Osteoblast (primary cell): ENCODE measurements at regions not wholly inside any gene's neighbourhood (a gene's known extent, or its start where the extent isn't known, plus 50 kb on each side); places are given as distances from the start of the nearest gene placed in this dataset.

Experiments used
- DNase-seq: peaks from one replicate; pipeline ENCODE4 v3.0.0; 2011; ENCODE audit warnings: low spot score, mixed read lengths; ENCODE audit not compliant: insufficient read length; ENCODE audit errors: missing footprints
- H2AFZ ChIP-seq: 2 replicates; pipeline ENCODE4 v1.6.0; 2011; ENCODE audit warnings: mild to moderate bottlenecking, low read length
- H3K27ac ChIP-seq: 2 replicates; pipeline ENCODE4 v1.5.1; 2011; ENCODE audit warnings: mild to moderate bottlenecking, low read depth, low read length, moderate library complexity
- H3K27me3 ChIP-seq: 2 replicates; pipeline ENCODE4 v1.6.0; 2012; ENCODE audit warnings: mild to moderate bottlenecking, control low read depth, inconsistent platforms, low read length, moderate library complexity; ENCODE audit not compliant: insufficient read depth
- H3K36me3 ChIP-seq: 2 replicates; pipeline ENCODE4 v1.5.1; 2011; ENCODE audit warnings: mild to moderate bottlenecking, low read length, control low read depth, moderate library complexity; ENCODE audit not compliant: insufficient read depth
- H3K4me1 ChIP-seq: 2 replicates; pipeline ENCODE4 v1.5.1; 2011; ENCODE audit warnings: mild to moderate bottlenecking, low read length, control low read depth, moderate library complexity; ENCODE audit not compliant: insufficient read depth
- H3K4me2 ChIP-seq: 2 replicates; pipeline ENCODE4 v1.6.0; 2011; ENCODE audit warnings: mild to moderate bottlenecking, low read length; ENCODE audit not compliant: insufficient read depth
- H3K4me3 ChIP-seq: fragments of 200-600 bp; sonication (generic); 3 replicates; pipeline ENCODE4 v1.5.1; 2012; ENCODE audit warnings: mild to moderate bottlenecking, low read length, inconsistent platforms; ENCODE audit not compliant: insufficient read depth
- H3K79me2 ChIP-seq: 2 replicates; pipeline ENCODE4 v1.6.0; 2012; ENCODE audit warnings: mild to moderate bottlenecking, low read length, control low read depth, inconsistent platforms; ENCODE audit not compliant: insufficient read depth
- H3K9me3 ChIP-seq: 2 replicates; pipeline ENCODE4 v1.5.1; 2011; ENCODE audit warnings: low read depth, low read length, control low read depth
- H4K20me1 ChIP-seq: 2 replicates; pipeline ENCODE4 v1.6.0; 2012; ENCODE audit warnings: mild to moderate bottlenecking, low read length, control low read depth; ENCODE audit not compliant: insufficient read depth
- CTCF ChIP-seq: IDR thresholded peaks from 2 replicates; pipeline ENCODE4 v1.5.1; 2011; ENCODE audit warnings: mild to moderate bottlenecking, low read depth, low read length, moderate library complexity; ENCODE audit errors: extremely low read depth

DNA sequence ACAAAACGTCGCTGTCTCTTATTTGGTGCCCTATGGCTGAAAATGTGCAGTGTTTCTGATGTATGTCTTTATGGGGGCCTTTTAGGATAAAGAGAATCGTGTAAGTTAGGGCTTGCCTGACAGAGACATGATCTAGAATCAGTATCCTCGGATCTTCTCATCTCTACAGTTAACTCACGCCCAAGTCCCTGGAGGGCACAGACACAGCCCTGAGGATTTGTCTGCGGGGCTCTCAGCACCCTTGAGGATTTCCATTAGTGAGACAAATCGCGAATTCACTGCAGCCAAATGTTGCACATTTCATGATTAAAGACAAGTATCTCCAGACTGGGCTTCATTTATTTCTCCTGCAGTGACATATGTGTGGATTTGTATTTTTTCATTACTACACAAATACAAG lies 552.7 kb downstream of the C6orf118 start:
- DNase-seq, result no peak
- H3K27me3 ChIP-seq, result no peaks in the 10 kb centered on the region
- no peak overlapping the region for H3K4me3 ChIP-seq
- no peak overlapping the region for H2AFZ ChIP-seq
- no peaks in the 10 kb centered on the region for H3K4me1 ChIP-seq
- H3K4me2 ChIP-seq, result no peak overlapping the region
- H3K36me3 ChIP-seq, result no peaks in the 10 kb centered on the region
- H3K9me3 ChIP-seq, result peaks cover 1% of the 10 kb centered on the region
- H3K27ac ChIP-seq, result no peak overlapping the region
- TF ChIP-seq CTCF, result no peak
- H4K20me1 ChIP-seq, result no peaks in the 10 kb centered on the region
- H3K79me2 ChIP-seq, result no peaks in the 10 kb centered on the region

- Histone ChIP-seq H3K36me3 (no peaks in the 10 kb centered on the region), H3K4me3 (no peak overlapping the region), H3K27me3 (no peaks in the 10 kb centered on the region), H2AFZ (no peak overlapping the region), H4K20me1 (no peaks in the 10 kb centered on the region), H3K4me1 (no peaks in the 10 kb centered on the region), H3K79me2 (no peaks in the 10 kb centered on the region), H3K9me3 (no peaks in the 10 kb centered on the region), H3K27ac (no peak overlapping the region), H3K4me2 (no peak overlapping the region)
- TF ChIP-seq CTCF, result no peak
- DNase-seq, result no peak
These were observed 553.3 kb downstream of the C6orf118 start for GRCh38 chr6:164756142-164756541.

DNA sequence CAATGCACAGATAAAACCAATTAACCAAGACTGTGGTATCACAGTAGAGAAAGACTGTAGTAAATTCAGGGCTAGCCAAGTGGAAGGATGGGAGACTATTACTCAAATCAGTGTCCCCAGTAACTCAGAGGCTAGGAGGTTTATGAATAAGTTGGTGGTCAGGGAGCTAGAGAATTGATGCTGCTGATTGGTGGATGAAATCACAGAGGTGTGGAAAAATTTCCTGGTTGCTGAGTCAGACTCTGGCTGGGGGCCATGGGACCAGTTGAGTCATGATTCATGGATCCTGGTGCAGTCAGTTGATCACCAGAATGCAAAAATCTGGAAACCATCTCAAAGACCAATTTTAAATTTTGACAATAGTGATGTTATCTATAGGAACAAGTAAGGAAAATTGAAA lies 555.9 kb downstream of the C6orf118 start:
- no peak for TF ChIP-seq CTCF
- Histone ChIP-seq H3K4me3 (no peak overlapping the region), H3K9me3 (no peaks in the 10 kb centered on the region), H3K4me1 (no peaks in the 10 kb centered on the region), H3K4me2 (no peak overlapping the region), H2AFZ (no peak overlapping the region), H3K36me3 (no peaks in the 10 kb centered on the region), H4K20me1 (no peaks in the 10 kb centered on the region), H3K27ac (no peak overlapping the region), H3K79me2 (no peaks in the 10 kb centered on the region), H3K27me3 (no peaks in the 10 kb centered on the region)
- DNase-seq, result no peak

GRCh38 chr6:164751395-164751794 lies 558.0 kb downstream of the C6orf118 start:
- Histone ChIP-seq H3K4me3 (no peak overlapping the region), H4K20me1 (no peaks in the 10 kb centered on the region), H3K27me3 (no peaks in the 10 kb centered on the region), H3K4me2 (no peak overlapping the region), H3K27ac (no peak overlapping the region), H2AFZ (no peak overlapping the region), H3K4me1 (no peaks in the 10 kb centered on the region), H3K9me3 (no peaks in the 10 kb centered on the region), H3K79me2 (no peaks in the 10 kb centered on the region), H3K36me3 (no peaks in the 10 kb centered on the region)
- DNase-seq, result no peak
- no peak for TF ChIP-seq CTCF
